ENCODE measurements at regions not wholly inside any gene's neighbourhood (a gene's known extent, or its start where the extent isn't known, plus 50 kb on each side); places are given as distances from the start of the nearest gene placed in this dataset.

GRCh38 chr2:239853706-239854327 lies 171.3 kb downstream of the NDUFA10 start:
- H3K36me3 ChIP-seq: no peaks in the 10 kb centered on the region
- TF ChIP-seq EP300 (IDR thresholded peaks at IDR 0.05) (no peak), CTCF (IDR thresholded peaks at IDR 0.05) (no peak), POLR2AphosphoS5 (IDR thresholded peaks at IDR 0.05) (no peak), POLR2A (IDR thresholded peaks at IDR 0.05) (no peak)
- H3K27me3 ChIP-seq: no peaks in the 10 kb centered on the region
- H3K4me3 ChIP-seq: no peak overlapping the region
- no peak for DNase-seq (ENCODE audit: low spot score in 2 of 2)
- WGBS: 73% methylated on average over 8 of the region's 8 CpGs
- H3K9me3 ChIP-seq: peaks cover 9% of the 10 kb centered on the region
- H3K27ac ChIP-seq: no peak overlapping the region
- no peaks in the 10 kb centered on the region for H3K4me1 ChIP-seq

GRCh38 chr2:239853121-239853520 lies 172.0 kb downstream of the NDUFA10 start:
- no peak for DNase-seq (ENCODE audit: low spot score in 2 of 2)

GRCh38 chr2:239852272-239852671 lies 172.9 kb downstream of the NDUFA10 start:
- TF ChIP-seq POLR2A (IDR thresholded peaks at IDR 0.05) (no peak), CTCF (IDR thresholded peaks at IDR 0.05) (no peak), POLR2AphosphoS5 (IDR thresholded peaks at IDR 0.05) (no peak), EP300 (IDR thresholded peaks at IDR 0.05) (no peak)
- H3K9me3 ChIP-seq: peaks cover 9% of the 10 kb centered on the region
- H3K27me3 ChIP-seq: no peaks in the 10 kb centered on the region
- 90% methylated on average over 7 of the region's 7 CpGs for WGBS
- no peak overlapping the region for H3K4me3 ChIP-seq
- no peaks in the 10 kb centered on the region for H3K36me3 ChIP-seq
- H3K27ac ChIP-seq: no peak overlapping the region
- no peaks in the 10 kb centered on the region for H3K4me1 ChIP-seq
- no peak for DNase-seq (ENCODE audit: low spot score in 2 of 2)

More at GRCh38 chr2:239853121-239853520, 172.0 kb downstream of the NDUFA10 start:
- Histone ChIP-seq H3K36me3 (no peaks in the 10 kb centered on the region), H3K4me1 (no peaks in the 10 kb centered on the region), H3K9me3 (peaks cover 9% of the 10 kb centered on the region), H3K27ac (no peak overlapping the region), H3K4me3 (no peak overlapping the region), H3K27me3 (no peaks in the 10 kb centered on the region)
- TF ChIP-seq CTCF (IDR thresholded peaks at IDR 0.05) (no peak), EP300 (IDR thresholded peaks at IDR 0.05) (no peak)
- WGBS: 91% methylated on average over 8 of the region's 8 CpGs

GRCh38 chr2:239846789-239847676 lies 178.1 kb downstream of the NDUFA10 start:
- Histone ChIP-seq H3K27me3 (no peaks in the 10 kb centered on the region), H3K4me1 (no peaks in the 10 kb centered on the region), H3K27ac (no peak overlapping the region), H3K4me3 (no peak overlapping the region), H3K36me3 (no peaks in the 10 kb centered on the region), H3K9me3 (peaks cover 9% of the 10 kb centered on the region)
- TF ChIP-seq POLR2A (IDR thresholded peaks at IDR 0.05): no peak
- no peak for TF ChIP-seq EP300 (IDR thresholded peaks at IDR 0.05)
- no peak for TF ChIP-seq POLR2AphosphoS5 (IDR thresholded peaks at IDR 0.05)
- no peak for TF ChIP-seq CTCF (IDR thresholded peaks at IDR 0.05)
- WGBS: 76% methylated on average over 9 of the region's 9 CpGs
- DNase-seq (ENCODE audit: low spot score in 2 of 2): no peak

- Histone ChIP-seq H3K27ac (no peak overlapping the region), H3K27me3 (no peaks in the 10 kb centered on the region), H3K36me3 (no peaks in the 10 kb centered on the region), H3K9me3 (peaks cover 9% of the 10 kb centered on the region), H3K4me3 (no peak overlapping the region), H3K4me1 (no peaks in the 10 kb centered on the region)
- DNase-seq (ENCODE audit: low spot score in 2 of 2): no peak
- TF ChIP-seq POLR2A (IDR thresholded peaks at IDR 0.05) (no peak), EP300 (IDR thresholded peaks at IDR 0.05) (no peak), CTCF (IDR thresholded peaks at IDR 0.05) (no peak), POLR2AphosphoS5 (IDR thresholded peaks at IDR 0.05) (no peak)
Measured at GRCh38 chr2:239845968-239846367, 179.2 kb downstream of the NDUFA10 start.

Measured in suprapubic skin (tissue), 4 donors.